ENCODE measurements at regions not wholly inside any gene's neighbourhood (a gene's known extent, or its start where the extent isn't known, plus 50 kb on each side); places are given as distances from the start of the nearest gene placed in this dataset.

DNA sequence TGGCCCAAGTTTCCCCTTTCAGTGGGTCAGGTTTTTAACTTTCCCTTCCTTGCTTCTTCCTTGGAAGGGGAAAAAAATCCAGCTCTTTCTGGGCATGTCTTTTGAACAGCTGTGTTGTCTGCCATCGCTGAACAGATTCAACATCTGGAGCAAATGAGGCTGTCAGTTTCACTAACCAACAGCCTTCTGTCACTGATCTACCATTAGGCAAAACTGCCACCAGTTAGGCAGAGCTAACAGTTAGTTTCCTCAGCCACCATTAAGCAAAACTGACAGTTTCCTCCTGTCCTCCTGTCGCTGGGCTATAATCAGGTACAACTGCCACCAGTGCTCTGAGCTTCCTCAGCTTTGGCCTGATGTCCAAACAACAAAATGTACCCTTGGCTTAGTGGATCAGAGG is 81.9 kb downstream of the NPTX2 start:
- Histone ChIP-seq H3K27me3 (replicated peaks; ENCODE audit: control insufficient read depth, insufficient read depth, low read length, poor library complexity, severe bottlenecking) (no peaks in the 10 kb centered on the region), H3K9me3 (ENCODE audit: control insufficient read depth, low read length) (no peaks in the 10 kb centered on the region), H3K27ac (ENCODE audit: insufficient read depth, low read length, poor library complexity, severe bottlenecking) (no peak overlapping the region), H3K4me1 (ENCODE audit: control insufficient read depth, insufficient read depth, low read length, poor library complexity, severe bottlenecking) (no peaks in the 10 kb centered on the region), H3K4me3 (ENCODE audit: insufficient read depth, low read depth, low read length, poor library complexity, severe bottlenecking) (no peak overlapping the region), H3K36me3 (ENCODE audit: control insufficient read depth, insufficient read depth, low read length) (no peaks in the 10 kb centered on the region)
- DNase-seq: no peak

- no peaks in the 10 kb centered on the region for H3K9me3 ChIP-seq (ENCODE audit: control insufficient read depth, low read length)
- no peaks in the 10 kb centered on the region for H3K4me1 ChIP-seq (ENCODE audit: control insufficient read depth, insufficient read depth, low read length, poor library complexity, severe bottlenecking)
- DNase-seq: no peak
- H3K27ac ChIP-seq (ENCODE audit: insufficient read depth, low read length, poor library complexity, severe bottlenecking): no peak overlapping the region
- no peaks in the 10 kb centered on the region for H3K36me3 ChIP-seq (ENCODE audit: control insufficient read depth, insufficient read depth, low read length)
- no peak overlapping the region for H3K4me3 ChIP-seq (ENCODE audit: insufficient read depth, low read depth, low read length, poor library complexity, severe bottlenecking)
- H3K27me3 ChIP-seq (replicated peaks; ENCODE audit: control insufficient read depth, insufficient read depth, low read length, poor library complexity, severe bottlenecking): no peaks in the 10 kb centered on the region
These were observed 83.4 kb downstream of the NPTX2 start for GRCh38 chr7:98700533-98700932.

- Histone ChIP-seq H3K9me3 (ENCODE audit: control insufficient read depth, low read length) (no peaks in the 10 kb centered on the region), H3K27ac (ENCODE audit: insufficient read depth, low read length, poor library complexity, severe bottlenecking) (no peak overlapping the region), H3K27me3 (replicated peaks; ENCODE audit: control insufficient read depth, insufficient read depth, low read length, poor library complexity, severe bottlenecking) (no peaks in the 10 kb centered on the region), H3K4me1 (ENCODE audit: control insufficient read depth, insufficient read depth, low read length, poor library complexity, severe bottlenecking) (no peaks in the 10 kb centered on the region), H3K4me3 (ENCODE audit: insufficient read depth, low read depth, low read length, poor library complexity, severe bottlenecking) (no peak overlapping the region), H3K36me3 (ENCODE audit: control insufficient read depth, insufficient read depth, low read length) (no peaks in the 10 kb centered on the region)
- no peak for DNase-seq
These were observed 84.3 kb downstream of the NPTX2 start for GRCh38 chr7:98701372-98701771.

GRCh38 chr7:98702021-98702420 is 84.9 kb downstream of the NPTX2 start:
- no peak for DNase-seq
- Histone ChIP-seq H3K9me3 (ENCODE audit: control insufficient read depth, low read length) (no peaks in the 10 kb centered on the region), H3K27me3 (replicated peaks; ENCODE audit: control insufficient read depth, insufficient read depth, low read length, poor library complexity, severe bottlenecking) (no peaks in the 10 kb centered on the region), H3K4me3 (ENCODE audit: insufficient read depth, low read depth, low read length, poor library complexity, severe bottlenecking) (no peak overlapping the region), H3K36me3 (ENCODE audit: control insufficient read depth, insufficient read depth, low read length) (no peaks in the 10 kb centered on the region), H3K27ac (ENCODE audit: insufficient read depth, low read length, poor library complexity, severe bottlenecking) (no peak overlapping the region), H3K4me1 (ENCODE audit: control insufficient read depth, insufficient read depth, low read length, poor library complexity, severe bottlenecking) (no peaks in the 10 kb centered on the region)

DNA sequence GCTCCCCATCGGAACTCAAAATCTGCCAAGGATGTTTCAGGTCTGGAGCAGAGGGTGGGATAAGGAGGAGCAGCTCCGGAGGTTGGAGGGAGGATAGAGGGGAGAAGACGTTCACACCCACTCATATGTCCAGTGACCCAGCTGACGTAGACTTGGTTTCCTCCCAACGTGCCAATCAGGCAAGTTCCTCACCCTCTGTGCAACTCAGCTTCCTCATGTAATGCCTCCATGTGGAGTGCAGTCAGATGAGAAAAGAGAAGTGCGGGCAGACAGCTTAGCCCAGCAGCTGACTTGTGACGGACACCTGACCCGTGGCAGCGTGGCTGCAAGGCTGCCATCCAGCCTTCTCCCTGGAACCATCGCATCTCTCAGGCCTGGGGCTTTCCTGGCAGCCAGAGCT is 86.8 kb downstream of the NPTX2 start:
- Histone ChIP-seq H3K36me3 (ENCODE audit: control insufficient read depth, insufficient read depth, low read length) (no peaks in the 10 kb centered on the region), H3K27ac (ENCODE audit: insufficient read depth, low read length, poor library complexity, severe bottlenecking) (no peak overlapping the region), H3K4me3 (ENCODE audit: insufficient read depth, low read depth, low read length, poor library complexity, severe bottlenecking) (no peak overlapping the region), H3K9me3 (ENCODE audit: control insufficient read depth, low read length) (no peaks in the 10 kb centered on the region), H3K27me3 (replicated peaks; ENCODE audit: control insufficient read depth, insufficient read depth, low read length, poor library complexity, severe bottlenecking) (no peaks in the 10 kb centered on the region), H3K4me1 (ENCODE audit: control insufficient read depth, insufficient read depth, low read length, poor library complexity, severe bottlenecking) (no peaks in the 10 kb centered on the region)
- DNase-seq: no peak

DNA sequence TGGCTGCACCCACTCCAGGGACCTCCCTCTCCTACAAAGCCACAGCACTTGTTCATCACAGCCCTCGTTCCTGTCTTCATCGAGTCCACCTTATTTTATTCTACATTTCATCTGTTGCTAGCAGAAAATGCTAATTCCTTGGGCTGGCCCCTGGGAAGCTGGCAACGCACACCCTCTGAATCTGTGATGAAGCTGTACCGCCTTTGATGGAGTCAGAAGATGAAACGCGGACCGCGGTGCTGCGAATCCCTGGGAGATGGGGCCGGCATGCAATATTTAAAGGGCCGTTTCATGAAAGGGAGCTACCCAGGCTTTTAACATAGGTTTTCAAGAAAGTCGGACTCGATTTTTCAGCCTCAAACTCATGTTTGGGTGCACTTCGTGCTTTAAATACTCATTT is 88.5 kb downstream of the NPTX2 start:
- no peaks in the 10 kb centered on the region for H3K27me3 ChIP-seq (replicated peaks; ENCODE audit: control insufficient read depth, insufficient read depth, low read length, poor library complexity, severe bottlenecking)
- no peak overlapping the region for H3K27ac ChIP-seq (ENCODE audit: insufficient read depth, low read length, poor library complexity, severe bottlenecking)
- no peak overlapping the region for H3K4me3 ChIP-seq (ENCODE audit: insufficient read depth, low read depth, low read length, poor library complexity, severe bottlenecking)
- no peaks in the 10 kb centered on the region for H3K36me3 ChIP-seq (ENCODE audit: control insufficient read depth, insufficient read depth, low read length)
- no peak for DNase-seq
- no peaks in the 10 kb centered on the region for H3K9me3 ChIP-seq (ENCODE audit: control insufficient read depth, low read length)
- H3K4me1 ChIP-seq (ENCODE audit: control insufficient read depth, insufficient read depth, low read length, poor library complexity, severe bottlenecking): no peaks in the 10 kb centered on the region

DNA sequence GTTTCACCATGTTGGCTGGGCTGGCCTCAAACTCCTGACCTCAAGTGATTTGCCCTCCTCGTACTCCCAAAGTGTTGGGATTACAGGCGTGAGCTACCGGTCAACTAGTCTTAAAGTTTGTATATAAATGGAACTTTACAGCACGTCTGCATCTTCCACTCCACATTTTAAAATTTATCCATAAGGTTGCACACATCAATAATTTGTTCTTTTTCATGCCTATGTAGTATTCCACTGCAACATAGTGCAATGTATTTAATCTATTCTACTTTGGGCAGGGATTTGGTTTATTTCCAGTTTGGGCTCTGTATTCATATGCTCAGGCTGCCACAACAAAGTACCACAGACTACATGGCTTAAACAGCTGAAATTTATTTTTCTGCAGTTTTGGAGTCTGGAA is 90.0 kb downstream of the NPTX2 start:
- DNase-seq: no peak
- H3K27me3 ChIP-seq (replicated peaks; ENCODE audit: control insufficient read depth, insufficient read depth, low read length, poor library complexity, severe bottlenecking): no peaks in the 10 kb centered on the region
- H3K27ac ChIP-seq (ENCODE audit: insufficient read depth, low read length, poor library complexity, severe bottlenecking): no peak overlapping the region
- H3K4me1 ChIP-seq (ENCODE audit: control insufficient read depth, insufficient read depth, low read length, poor library complexity, severe bottlenecking): no peaks in the 10 kb centered on the region
- no peak overlapping the region for H3K4me3 ChIP-seq (ENCODE audit: insufficient read depth, low read depth, low read length, poor library complexity, severe bottlenecking)
- H3K36me3 ChIP-seq (ENCODE audit: control insufficient read depth, insufficient read depth, low read length): no peaks in the 10 kb centered on the region
- H3K9me3 ChIP-seq (ENCODE audit: control insufficient read depth, low read length): no peaks in the 10 kb centered on the region

- Histone ChIP-seq H3K4me3 (ENCODE audit: insufficient read depth, low read depth, low read length, poor library complexity, severe bottlenecking) (no peak overlapping the region), H3K4me1 (ENCODE audit: control insufficient read depth, insufficient read depth, low read length, poor library complexity, severe bottlenecking) (no peaks in the 10 kb centered on the region), H3K9me3 (ENCODE audit: control insufficient read depth, low read length) (no peaks in the 10 kb centered on the region), H3K27ac (ENCODE audit: insufficient read depth, low read length, poor library complexity, severe bottlenecking) (no peak overlapping the region), H3K27me3 (replicated peaks; ENCODE audit: control insufficient read depth, insufficient read depth, low read length, poor library complexity, severe bottlenecking) (no peaks in the 10 kb centered on the region), H3K36me3 (ENCODE audit: control insufficient read depth, insufficient read depth, low read length) (no peaks in the 10 kb centered on the region)
- no peak for DNase-seq
These were observed 94.9 kb downstream of the NPTX2 start for GRCh38 chr7:98711945-98712344.

DNA sequence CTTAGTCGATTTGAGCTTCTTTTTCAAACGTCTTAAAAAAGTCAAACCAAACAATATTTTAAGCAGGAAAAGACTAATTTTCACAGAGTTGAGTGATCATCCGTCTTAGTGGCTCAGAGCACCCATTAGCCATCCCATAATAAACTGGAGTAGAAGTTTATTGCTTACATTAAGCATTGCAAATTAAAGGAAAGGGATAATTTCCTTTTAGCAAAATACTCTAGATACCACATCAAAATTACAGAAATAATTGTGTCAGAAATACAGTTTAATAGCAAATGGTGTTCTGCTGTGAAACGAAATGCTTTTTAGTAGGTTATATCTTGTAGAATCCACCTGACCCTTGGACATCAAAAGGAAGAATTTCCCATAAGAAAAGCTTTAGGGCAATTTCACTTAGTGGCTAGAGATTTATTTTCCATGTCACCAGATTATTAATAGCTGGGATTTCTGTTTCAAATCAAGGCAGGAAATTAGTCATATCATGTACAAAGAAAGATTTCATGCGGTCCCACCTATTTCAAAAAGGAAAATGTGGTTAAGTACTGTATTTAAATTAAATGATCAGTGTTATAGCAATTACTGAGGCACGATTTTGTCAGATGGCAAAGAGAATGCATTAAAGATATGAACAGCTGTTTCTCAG is 96.2 kb downstream of the NPTX2 start:
- Histone ChIP-seq H3K4me1 (ENCODE audit: control insufficient read depth, insufficient read depth, low read length, poor library complexity, severe bottlenecking) (no peaks in the 10 kb centered on the region), H3K36me3 (ENCODE audit: control insufficient read depth, insufficient read depth, low read length) (no peaks in the 10 kb centered on the region), H3K27ac (ENCODE audit: insufficient read depth, low read length, poor library complexity, severe bottlenecking) (no peak overlapping the region), H3K4me3 (ENCODE audit: insufficient read depth, low read depth, low read length, poor library complexity, severe bottlenecking) (no peak overlapping the region), H3K27me3 (replicated peaks; ENCODE audit: control insufficient read depth, insufficient read depth, low read length, poor library complexity, severe bottlenecking) (no peaks in the 10 kb centered on the region), H3K9me3 (ENCODE audit: control insufficient read depth, low read length) (no peaks in the 10 kb centered on the region)
- no peak for DNase-seq

DNA sequence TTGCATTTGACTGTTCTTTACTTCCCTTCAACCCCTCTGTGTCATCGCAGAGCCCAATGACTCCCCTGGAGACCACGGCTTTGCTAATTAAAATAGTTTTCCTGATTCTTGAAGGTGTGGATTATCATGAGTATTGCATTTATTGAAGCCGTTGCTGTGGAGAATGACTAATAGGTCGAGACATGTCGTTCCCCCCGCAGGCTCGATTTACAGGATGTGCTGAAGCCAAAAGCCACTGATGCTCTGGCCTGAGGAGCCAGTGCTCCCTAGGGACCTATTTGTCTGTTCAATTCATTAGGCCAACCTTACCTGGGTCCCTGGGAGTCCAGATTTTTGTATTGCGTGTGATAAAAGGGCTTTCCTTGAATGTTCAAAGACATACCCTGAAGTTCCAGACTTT is 102.3 kb downstream of the NPTX2 start:
- Histone ChIP-seq H3K27ac (ENCODE audit: insufficient read depth, low read length, poor library complexity, severe bottlenecking) (no peak overlapping the region), H3K36me3 (ENCODE audit: control insufficient read depth, insufficient read depth, low read length) (no peaks in the 10 kb centered on the region), H3K27me3 (replicated peaks; ENCODE audit: control insufficient read depth, insufficient read depth, low read length, poor library complexity, severe bottlenecking) (no peaks in the 10 kb centered on the region), H3K4me3 (ENCODE audit: insufficient read depth, low read depth, low read length, poor library complexity, severe bottlenecking) (no peak overlapping the region), H3K4me1 (ENCODE audit: control insufficient read depth, insufficient read depth, low read length, poor library complexity, severe bottlenecking) (no peaks in the 10 kb centered on the region), H3K9me3 (ENCODE audit: control insufficient read depth, low read length) (no peaks in the 10 kb centered on the region)
- DNase-seq: no peak
